HG02763 (cell line): ENCODE measurements at regions not wholly inside any gene's neighbourhood (a gene's known extent, or its start where the extent isn't known, plus 50 kb on each side); places are given as distances from the start of the nearest gene placed in this dataset.
"Not testable (repeated sequence)": the region's sequence is repeated elsewhere in the genome, so short reads cannot be mapped to it uniquely, and the experiment has no call there.

ENCODE experiments used
- ATAC-seq: cut with Tn5 transposase; IDR thresholded peaks from one replicate; pipeline ENCODE4 v1.9.1; 2021; ENCODE audit warnings: mild to moderate bottlenecking, moderate library complexity; ENCODE audit not compliant: unreplicated experiment

DNA sequence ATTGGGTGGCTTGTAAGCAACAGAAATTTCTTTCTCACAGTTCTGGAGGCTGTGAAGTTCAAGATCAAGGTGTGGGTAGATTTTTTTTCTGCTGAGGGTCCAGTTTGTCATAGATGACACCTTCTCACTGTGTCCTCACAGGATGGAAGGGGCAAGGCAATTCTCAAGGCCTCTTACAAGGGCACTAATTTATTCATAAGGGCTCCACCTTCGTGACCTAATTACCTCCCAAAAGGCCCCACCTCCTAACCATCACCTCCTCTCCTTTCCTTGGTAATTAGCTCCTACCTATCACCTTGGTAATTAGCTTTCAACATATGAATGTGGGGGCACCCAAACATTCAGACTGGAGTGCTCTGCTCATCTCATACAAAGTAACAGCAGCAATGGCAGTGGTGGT, 92.3 kb upstream of the CD44 start:
- no peak for ATAC-seq

GRCh38 chr11:35047179-35047578, 91.8 kb upstream of the CD44 start:
- no peak for ATAC-seq

DNA sequence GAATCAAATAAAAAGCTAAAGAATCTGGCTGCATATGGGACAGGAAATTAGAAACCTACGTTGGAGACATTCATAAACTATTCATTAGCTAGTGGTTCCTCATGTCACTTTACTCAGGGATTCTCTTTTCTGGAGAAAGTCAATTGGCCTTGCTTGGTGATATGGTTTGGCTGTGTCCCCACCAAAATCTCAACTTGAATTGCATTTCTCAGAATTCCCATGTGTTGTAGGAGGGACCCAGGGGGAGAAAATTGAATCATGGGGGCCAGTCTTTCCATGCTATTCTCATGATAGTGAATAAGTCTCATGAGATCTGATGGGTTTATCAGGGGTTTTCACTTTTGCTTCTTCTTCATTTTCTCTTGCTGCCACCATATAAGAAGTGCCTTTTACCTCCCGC, 91.2 kb upstream of the CD44 start:
- ATAC-seq: no peak

DNA sequence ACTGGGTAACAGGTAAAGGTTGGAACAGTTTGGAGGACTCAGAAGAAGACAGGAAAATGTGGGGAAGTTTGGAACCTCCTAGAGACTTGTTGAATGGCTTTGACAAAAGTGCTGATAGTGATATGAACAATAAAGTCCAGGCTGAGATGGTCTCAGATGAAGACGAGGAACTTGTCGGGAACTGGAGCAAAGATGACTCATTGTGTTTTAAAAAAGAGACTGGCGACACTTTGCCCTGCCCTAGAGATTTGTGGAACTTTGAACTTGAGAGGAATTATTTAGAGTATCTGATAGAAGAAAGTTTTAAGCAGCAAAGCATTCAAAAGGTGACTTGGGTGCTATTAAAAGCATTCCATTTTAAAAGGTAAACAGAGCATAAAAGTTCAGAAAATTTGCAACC, 90.6 kb upstream of the CD44 start:
- ATAC-seq: not testable (repeated sequence)

DNA sequence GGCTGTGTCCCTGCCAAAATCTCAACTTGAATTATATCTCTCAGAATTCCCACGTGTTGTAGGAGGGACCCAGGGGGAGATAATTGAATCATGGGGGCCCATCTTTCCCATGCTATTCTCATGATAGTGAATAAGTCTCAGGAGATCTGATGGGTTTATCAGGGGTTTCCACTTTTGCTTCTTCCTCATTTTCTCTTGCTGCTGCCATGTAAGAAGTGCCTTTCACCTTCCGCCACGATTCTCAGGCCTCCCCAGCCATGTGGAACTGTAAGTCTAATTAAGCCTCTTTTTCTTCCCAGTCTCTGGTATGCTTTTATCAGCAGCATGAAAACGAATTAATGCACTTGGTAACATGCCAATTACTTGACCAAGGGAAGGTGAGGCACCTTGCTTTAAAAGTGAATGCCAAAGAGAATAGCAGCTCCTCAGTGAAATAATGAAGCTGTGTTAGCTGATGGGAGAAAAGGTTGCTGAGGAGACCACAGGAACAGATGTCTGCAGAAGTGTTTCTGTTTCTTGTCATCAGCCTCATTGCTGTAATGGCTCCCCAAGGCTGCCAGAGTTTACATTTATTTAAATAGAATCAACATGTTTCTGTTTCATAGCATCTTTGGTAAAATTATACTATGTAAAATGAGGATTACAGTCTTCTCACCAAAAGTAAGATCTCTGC, 89.0 kb upstream of the CD44 start:
- no peak for ATAC-seq

GRCh38 chr11:35050541-35050995, 88.4 kb upstream of the CD44 start:
- ATAC-seq: no peak

DNA sequence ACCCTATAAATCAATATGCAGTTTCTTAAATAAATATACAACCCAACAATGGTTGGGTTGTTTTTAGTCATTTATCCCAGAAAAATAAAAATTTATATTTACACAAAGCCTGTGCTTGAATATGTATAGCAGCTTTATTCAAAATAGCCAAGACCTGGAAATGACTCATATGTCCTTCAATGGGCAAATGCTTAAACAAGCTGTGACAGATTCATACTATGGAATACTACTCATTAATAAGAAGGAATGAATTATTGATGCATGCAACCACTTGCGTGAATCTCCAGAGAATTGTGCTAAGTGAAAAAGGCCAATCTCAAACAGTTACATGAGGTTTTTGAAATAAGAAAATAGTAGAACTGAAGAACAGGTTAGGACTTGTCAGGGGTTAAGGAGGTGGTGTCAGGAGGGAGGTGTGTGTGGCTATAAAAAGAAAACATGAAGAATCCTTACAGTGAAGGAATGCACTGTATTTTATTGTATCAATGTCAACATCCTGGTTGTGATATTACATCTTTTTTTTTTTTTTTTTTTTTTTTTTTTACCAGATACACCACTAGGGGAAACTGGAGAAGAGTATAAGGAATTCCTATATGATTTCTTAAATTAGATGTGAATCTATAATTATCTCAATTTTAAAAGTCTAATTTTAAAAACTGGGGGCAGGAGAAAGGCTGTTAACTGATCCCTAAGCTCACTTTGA, 82.4 kb upstream of the CD44 start:
- ATAC-seq: no peak

- ATAC-seq: no peak
Observed at GRCh38 chr11:35057926-35058668, 80.9 kb upstream of the CD44 start.

GRCh38 chr11:35058669-35059434, 80.1 kb upstream of the CD44 start:
- ATAC-seq: no peak

DNA sequence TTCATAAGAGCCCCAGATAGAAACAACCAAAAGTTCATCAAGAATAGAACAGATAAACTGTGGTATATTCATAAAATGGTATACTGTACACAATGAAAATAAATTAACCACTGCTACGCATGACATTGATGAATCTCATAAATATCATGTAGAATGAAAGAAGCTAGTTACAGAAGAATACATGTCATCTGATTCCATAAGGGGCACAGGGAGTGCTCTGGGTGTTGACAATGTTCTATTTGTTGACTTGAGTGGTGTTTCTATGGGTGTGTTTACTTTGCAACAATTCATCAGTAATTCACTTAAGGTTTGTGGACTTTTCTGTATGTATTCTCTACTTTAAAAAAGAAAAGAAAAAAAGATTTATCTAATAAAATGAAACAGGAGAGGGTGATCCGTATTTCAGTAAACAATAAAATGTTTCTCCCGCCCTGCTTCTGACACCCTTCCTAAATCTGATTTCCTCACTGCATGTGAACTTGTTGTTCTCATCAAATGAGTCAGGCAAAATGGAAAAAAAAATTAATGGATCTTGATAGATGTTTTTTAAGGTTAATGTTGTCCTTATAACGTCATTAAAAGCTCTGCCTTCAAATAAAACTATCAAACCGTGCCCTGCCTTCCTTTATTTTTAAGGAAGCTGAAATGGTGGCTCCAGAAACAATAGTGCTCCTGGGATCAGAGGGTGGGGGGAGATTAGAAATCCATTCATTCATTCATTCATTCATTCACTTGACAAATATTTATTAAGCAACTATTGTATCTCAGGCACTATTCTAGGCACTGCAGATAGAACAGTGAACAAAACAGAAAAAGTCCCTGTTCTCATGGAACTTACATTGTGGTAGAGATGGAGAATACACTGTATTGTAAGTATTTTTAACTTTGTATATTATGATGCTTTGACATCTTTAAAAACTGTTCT, 77.2 kb upstream of the CD44 start:
- ATAC-seq: no peak

DNA sequence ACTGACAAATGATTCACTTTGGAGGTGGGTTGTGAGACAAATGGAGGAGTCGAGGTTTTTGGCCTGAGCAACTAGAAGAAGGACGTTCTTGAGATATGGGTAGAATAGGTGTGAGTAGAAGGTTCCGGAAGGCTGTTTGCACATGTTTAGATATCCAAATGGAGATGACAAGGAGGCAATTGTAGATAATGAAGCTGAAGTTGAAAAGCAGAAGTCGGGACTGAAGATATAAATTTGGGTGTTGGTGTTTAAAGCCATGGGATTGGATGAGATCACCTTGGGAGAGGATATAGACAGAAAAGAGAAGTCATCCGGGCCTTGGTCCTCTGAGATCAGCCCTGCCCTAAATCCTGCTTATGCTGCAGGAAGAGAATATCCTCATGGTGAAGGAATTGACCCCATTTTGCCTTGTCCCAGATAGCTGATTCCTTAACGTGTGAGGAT, 75.5 kb upstream of the CD44 start:
- ATAC-seq: no peak

DNA sequence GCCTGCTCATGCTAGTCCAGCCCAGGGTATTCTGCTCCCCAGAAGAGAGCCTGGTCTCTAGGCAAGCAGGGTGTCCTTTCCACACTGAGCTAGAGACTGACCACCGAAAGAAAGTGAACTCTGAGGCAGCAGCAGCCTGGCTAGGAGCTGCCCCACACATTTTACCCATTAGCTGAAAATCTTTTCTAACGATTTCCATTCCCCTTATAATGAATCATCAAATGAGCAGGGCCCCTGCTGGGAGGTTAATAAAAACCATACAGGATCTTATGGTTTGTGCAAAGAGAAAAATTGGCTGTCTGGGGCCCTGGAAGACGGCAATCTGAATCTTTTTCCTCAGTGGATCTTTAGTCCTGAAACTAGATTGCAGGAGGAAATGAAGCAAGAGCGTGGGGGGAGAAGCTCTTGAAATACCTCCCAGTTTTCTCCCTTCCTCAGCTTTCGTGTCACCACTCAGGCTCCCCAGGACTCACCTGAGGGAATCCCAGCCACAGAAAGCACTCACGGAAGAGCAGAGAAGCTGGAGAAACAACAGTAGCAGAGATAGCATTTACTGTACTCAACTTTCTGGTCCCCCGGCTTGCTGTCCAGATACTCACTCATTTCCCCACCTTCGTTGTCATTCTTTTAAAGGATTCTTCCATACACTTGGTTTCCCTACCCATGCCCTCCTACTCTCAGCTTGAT, 74.7 kb upstream of the CD44 start:
- ATAC-seq: no peak

GRCh38 chr11:35065566-35065965, 73.4 kb upstream of the CD44 start:
- no peak for ATAC-seq

GRCh38 chr11:35066030-35066429, 72.9 kb upstream of the CD44 start:
- ATAC-seq: no peak

DNA sequence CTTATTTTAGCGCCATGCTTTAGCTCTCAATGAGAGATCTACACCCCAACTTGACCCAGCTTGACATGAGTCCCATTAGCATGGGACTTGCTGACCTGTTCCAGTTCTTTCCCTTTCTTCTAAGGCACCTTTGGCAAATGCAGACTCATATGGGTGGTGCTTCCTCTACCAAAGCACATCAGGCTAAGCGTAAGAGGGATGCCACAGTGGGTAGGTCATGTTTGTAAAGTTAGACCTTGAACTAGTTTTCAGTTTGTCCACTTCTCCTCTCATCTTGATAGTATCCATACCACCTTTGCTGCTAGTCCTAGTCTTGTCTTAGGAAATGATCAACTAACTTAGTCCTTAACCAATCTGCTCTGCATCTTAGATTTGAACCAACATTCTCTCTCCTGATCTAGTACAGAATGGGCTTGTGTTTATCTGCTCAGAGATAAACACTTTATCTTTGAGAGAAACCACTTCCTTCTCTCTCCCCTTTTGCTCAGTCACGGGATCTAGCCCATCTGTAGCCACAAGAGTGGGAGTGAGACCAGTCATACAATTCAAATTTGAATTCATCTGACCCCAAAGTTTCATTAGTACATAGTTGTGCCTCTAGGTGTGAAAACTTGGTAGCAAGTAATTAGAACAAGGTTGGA, 72.1 kb upstream of the CD44 start:
- ATAC-seq: peak; percentile 88

- no peak for ATAC-seq
Observed at GRCh38 chr11:35071722-35072121, 67.2 kb upstream of the CD44 start.

- no peak for ATAC-seq
Observed at GRCh38 chr11:35073691-35074419, 65.1 kb upstream of the CD44 start.
